ENCODE measurements at regions not wholly inside any gene's neighbourhood (a gene's known extent, or its start where the extent isn't known, plus 50 kb on each side); places are given as distances from the start of the nearest gene placed in this dataset.

DNA sequence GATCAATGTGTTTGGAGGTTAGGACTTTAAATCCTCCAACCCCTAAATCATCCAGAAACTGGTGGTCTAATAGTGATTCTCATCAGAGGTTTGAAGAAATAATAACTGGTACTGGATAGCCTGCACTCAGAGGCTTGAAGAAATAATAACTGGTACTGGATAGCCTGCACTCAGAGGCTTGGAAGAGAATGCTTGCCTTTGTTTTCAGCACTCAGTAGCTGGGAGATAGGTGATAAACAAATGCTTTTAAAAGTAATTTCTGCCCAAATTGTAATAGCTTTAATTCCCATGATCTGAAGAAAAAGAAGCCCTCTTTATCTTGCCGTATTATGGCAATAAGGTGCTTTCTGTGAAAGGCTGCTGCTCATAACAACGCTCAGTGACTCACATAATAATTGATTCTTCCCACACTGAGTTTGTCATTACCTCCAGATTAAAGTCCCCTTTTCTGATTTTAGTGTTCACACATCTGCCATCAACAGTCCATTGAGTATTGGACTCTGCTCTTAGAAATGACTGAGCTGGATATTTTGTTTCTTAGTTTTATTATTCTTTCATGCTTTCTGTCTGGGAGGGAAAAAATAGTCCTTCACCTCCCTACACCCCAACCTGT is 112.3 kb upstream of the PHYHIPL start:
- DNase-seq (no peak), ATAC-seq (ENCODE audit: low read depth) (no peak)
- TF ChIP-seq EZH2 (IDR thresholded peaks at IDR 0.05; ENCODE audit: borderline replicate concordance, insufficient read depth, low read depth, low read length, poor library complexity, severe bottlenecking) = no peak
- TF ChIP-seq, protein P1, sequence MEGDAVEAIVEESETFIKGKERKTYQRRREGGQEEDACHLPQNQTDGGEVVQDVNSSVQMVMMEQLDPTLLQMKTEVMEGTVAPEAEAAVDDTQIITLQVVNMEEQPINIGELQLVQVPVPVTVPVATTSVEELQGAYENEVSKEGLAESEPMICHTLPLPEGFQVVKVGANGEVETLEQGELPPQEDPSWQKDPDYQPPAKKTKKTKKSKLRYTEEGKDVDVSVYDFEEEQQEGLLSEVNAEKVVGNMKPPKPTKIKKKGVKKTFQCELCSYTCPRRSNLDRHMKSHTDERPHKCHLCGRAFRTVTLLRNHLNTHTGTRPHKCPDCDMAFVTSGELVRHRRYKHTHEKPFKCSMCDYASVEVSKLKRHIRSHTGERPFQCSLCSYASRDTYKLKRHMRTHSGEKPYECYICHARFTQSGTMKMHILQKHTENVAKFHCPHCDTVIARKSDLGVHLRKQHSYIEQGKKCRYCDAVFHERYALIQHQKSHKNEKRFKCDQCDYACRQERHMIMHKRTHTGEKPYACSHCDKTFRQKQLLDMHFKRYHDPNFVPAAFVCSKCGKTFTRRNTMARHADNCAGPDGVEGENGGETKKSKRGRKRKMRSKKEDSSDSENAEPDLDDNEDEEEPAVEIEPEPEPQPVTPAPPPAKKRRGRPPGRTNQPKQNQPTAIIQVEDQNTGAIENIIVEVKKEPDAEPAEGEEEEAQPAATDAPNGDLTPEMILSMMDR (IDR thresholded peaks at IDR 0.05) = no peak
- WGBS (ENCODE audit: insufficient coverage) = no CpG with 5 or more reads among the region's 2 CpGs
- Histone ChIP-seq H3K27me3 (replicated peaks in 1 of 4; ENCODE audit: control extremely low read depth in 1 of 4, control insufficient read depth in 3 of 4, insufficient read depth in 4 of 4, low read length in 3 of 4) (no peaks in the 10 kb centered on the region), H3K4me1 (ENCODE audit: control insufficient read depth in 2 of 2, insufficient read depth in 2 of 2, low read length in 2 of 2) (no peaks in the 10 kb centered on the region), H3K4me3 (ENCODE audit: control extremely low read depth in 1 of 5, extremely low read depth in 1 of 5, insufficient read depth in 1 of 5, low read depth in 2 of 5, low read length in 4 of 5) (no peak overlapping the region), H3K9ac (ENCODE audit: low read length) (no peak overlapping the region), H3K4me2 (replicated peaks; ENCODE audit: low read depth, low read length, poor library complexity, severe bottlenecking) (no peak overlapping the region), H2AFZ (ENCODE audit: insufficient read depth, low read depth, low read length, poor library complexity, severe bottlenecking) (no peak overlapping the region), H4K20me1 (ENCODE audit: control insufficient read depth, insufficient read depth, low read length, poor library complexity, severe bottlenecking) (no peaks in the 10 kb centered on the region), H3K36me3 (replicated peaks in 1 of 2; ENCODE audit: control extremely low read depth in 1 of 2, control insufficient read depth in 1 of 2, extremely low read depth in 1 of 2, insufficient read depth in 2 of 2, low read length in 1 of 2) (no peaks in the 10 kb centered on the region), H3K27ac (ENCODE audit: low read length in 2 of 2) (no peak overlapping the region), H3K9me3 (ENCODE audit: control extremely low read depth in 1 of 3, control insufficient read depth in 2 of 3, insufficient read depth in 1 of 3, low read length in 2 of 3) (no peaks in the 10 kb centered on the region), H3K79me2 (ENCODE audit: control insufficient read depth, insufficient read depth, low read length) (no peaks in the 10 kb centered on the region)
- ChIA-PET CTCF (no interaction called here), POLR2A (no interaction called here)
- Mint-ChIP-seq H3K27me3 (no peaks in the 10 kb centered on the region), H3K9me3 (ENCODE audit: insufficient read depth) (no peaks in the 10 kb centered on the region), H3K4me1 (no peaks in the 10 kb centered on the region), H3K4me3 (no peak overlapping the region), H3K27ac (no peak overlapping the region)
- intact Hi-C loops (cut with micrococcal nuclease) = no loop called here

DNA sequence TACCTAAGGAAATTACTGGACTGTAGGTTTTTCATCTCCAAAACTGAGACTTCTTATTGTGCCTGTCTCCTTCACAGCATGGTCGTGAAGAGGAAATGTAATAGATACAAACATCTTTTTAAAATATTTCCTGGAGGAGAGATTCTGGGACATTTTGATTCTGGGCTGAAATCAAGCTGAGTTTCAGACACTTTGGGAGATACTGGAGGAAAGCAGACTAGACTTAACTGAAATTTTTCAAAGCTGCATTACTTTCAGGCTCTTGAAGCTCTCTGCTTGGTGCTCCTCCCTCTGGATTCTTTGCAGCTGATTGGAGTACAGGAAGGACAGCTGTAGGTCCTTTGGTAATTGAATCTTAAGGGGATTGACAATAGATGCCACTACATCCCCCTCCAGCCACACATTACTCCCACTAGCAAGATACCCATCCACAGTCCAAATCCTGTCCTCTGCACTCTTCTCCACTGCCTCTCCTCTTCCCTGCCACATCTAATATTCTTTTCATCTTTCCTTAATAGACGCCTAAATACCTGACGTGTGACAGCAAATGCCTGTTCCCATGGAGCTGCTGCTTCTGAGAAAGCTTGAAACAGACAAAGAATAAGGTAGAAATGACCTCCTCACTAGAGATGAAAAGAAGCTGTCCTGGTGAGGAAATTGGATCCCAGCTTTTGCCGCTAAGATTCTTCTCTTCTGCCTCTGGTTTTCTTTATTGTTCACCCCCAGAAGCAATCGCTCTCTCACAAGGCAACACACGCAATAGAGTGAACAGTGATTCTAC is 111.5 kb upstream of the PHYHIPL start:
- H3K36me3 ChIP-seq (replicated peaks in 1 of 2; ENCODE audit: control extremely low read depth in 1 of 2, control insufficient read depth in 1 of 2, extremely low read depth in 1 of 2, insufficient read depth in 2 of 2, low read length in 1 of 2) = no peaks in the 10 kb centered on the region
- H3K4me1 ChIP-seq (ENCODE audit: control insufficient read depth in 2 of 2, insufficient read depth in 2 of 2, low read length in 2 of 2) = no peaks in the 10 kb centered on the region
- H3K9ac ChIP-seq (ENCODE audit: low read length) = no peak overlapping the region
- POLR2A ChIA-PET = no interaction called here
- H3K27me3 Mint-ChIP-seq = no peaks in the 10 kb centered on the region
- H3K27me3 ChIP-seq (replicated peaks in 1 of 4; ENCODE audit: control extremely low read depth in 1 of 4, control insufficient read depth in 3 of 4, insufficient read depth in 4 of 4, low read length in 3 of 4) = no peaks in the 10 kb centered on the region
- intact Hi-C loops (cut with micrococcal nuclease) = no loop called here
- WGBS (ENCODE audit: insufficient coverage) = 100% methylated on average over 3 of the region's 6 CpGs
- no peaks in the 10 kb centered on the region for H3K9me3 ChIP-seq (ENCODE audit: control extremely low read depth in 1 of 3, control insufficient read depth in 2 of 3, insufficient read depth in 1 of 3, low read length in 2 of 3)
- no peak overlapping the region for H2AFZ ChIP-seq (ENCODE audit: insufficient read depth, low read depth, low read length, poor library complexity, severe bottlenecking)
- DNase-seq (no peak), ATAC-seq (ENCODE audit: low read depth) (no peak)
- H3K4me3 Mint-ChIP-seq = no peak overlapping the region
- TF ChIP-seq EZH2 (IDR thresholded peaks at IDR 0.05; ENCODE audit: borderline replicate concordance, insufficient read depth, low read depth, low read length, poor library complexity, severe bottlenecking) = no peak
- TF ChIP-seq, protein P1 (IDR thresholded peaks at IDR 0.05) = no peak
- no peak overlapping the region for H3K27ac ChIP-seq (ENCODE audit: low read length in 2 of 2)
- CTCF ChIA-PET = no interaction called here
- H3K79me2 ChIP-seq (ENCODE audit: control insufficient read depth, insufficient read depth, low read length) = no peaks in the 10 kb centered on the region
- H3K9me3 Mint-ChIP-seq (ENCODE audit: insufficient read depth) = no peaks in the 10 kb centered on the region
- no peak overlapping the region for H3K4me3 ChIP-seq (ENCODE audit: control extremely low read depth in 1 of 5, extremely low read depth in 1 of 5, insufficient read depth in 1 of 5, low read depth in 2 of 5, low read length in 4 of 5)
- H4K20me1 ChIP-seq (ENCODE audit: control insufficient read depth, insufficient read depth, low read length, poor library complexity, severe bottlenecking) = no peaks in the 10 kb centered on the region
- H3K4me2 ChIP-seq (replicated peaks; ENCODE audit: low read depth, low read length, poor library complexity, severe bottlenecking) = no peak overlapping the region
- H3K27ac Mint-ChIP-seq = no peak overlapping the region
- H3K4me1 Mint-ChIP-seq = no peaks in the 10 kb centered on the region

Measured in B cell (primary cell).